Tibial nerve (tissue), 4 donors: ENCODE measurements at regions not wholly inside any gene's neighbourhood (a gene's known extent, or its start where the extent isn't known, plus 50 kb on each side); places are given as distances from the start of the nearest gene placed in this dataset.
"Not testable (repeated sequence)": the region's sequence is repeated elsewhere in the genome, so short reads cannot be mapped to it uniquely, and the experiment has no call there.

Experiments used
- DNase-seq, 2 donors: peaks; one replicate each; pipeline ENCODE4 v3.0.0-alpha.2; 2019; ENCODE audit warnings: low spot score in 2 of 2
- H3K27ac ChIP-seq, 4 donors: fragments of 200-600 bp; sonication (generic) in 3 of 4; one replicate each; pipeline ENCODE4 v1.5.1; 2017 to 2019; ENCODE audit warnings: mild to moderate bottlenecking in 1 of 4
- H3K27me3 ChIP-seq, 2 donors: fragments of 200-600 bp; sonication (generic) in 1 of 2; one replicate each; pipeline versions ENCODE4 v1.5.1 to v1.6.0; 2017 to 2019
- H3K36me3 ChIP-seq, 3 donors: fragments of 200-600 bp; sonication (generic); one replicate each; pipeline ENCODE4 v1.5.1; 2018 to 2019
- H3K4me1 ChIP-seq, 4 donors: fragments of 200-600 bp; sonication (generic) in 3 of 4; one replicate each; pipeline ENCODE4 v1.5.1; 2017 to 2019
- H3K4me3 ChIP-seq, 4 donors: fragments of 200-600 bp; sonication (generic) in 3 of 4; one replicate each; pipeline ENCODE4 v1.5.1; 2017 to 2019; ENCODE audit warnings: mild to moderate bottlenecking in 1 of 4, moderate library complexity in 1 of 4
- H3K9me3 ChIP-seq, 4 donors: fragments of 200-600 bp; sonication (generic) in 3 of 4; one replicate each; pipeline ENCODE4 v1.5.1; 2017 to 2019
- CTCF ChIP-seq, 5 experiments: fragments of 200-600 bp in 3 of 5; fragments of 450-650 bp in 2 of 5; sonication (generic) in 3 of 5; IDR thresholded peaks; one replicate each; pipeline ENCODE4 v1.5.1; 2016 to 2019; ENCODE audit warnings: antibody characterized with exemption in 5 of 5, mild to moderate bottlenecking in 3 of 5, moderate library complexity in 2 of 5
- EP300 ChIP-seq, 2 donors: sonication (generic); formaldehyde crosslinking; IDR thresholded peaks; one replicate each; pipeline ENCODE4 v1.6.1; 2017; ENCODE audit warnings: antibody characterized with exemption in 2 of 2, mild to moderate bottlenecking in 1 of 2
- POLR2A ChIP-seq, 2 donors: fragments of 450-650 bp; IDR thresholded peaks; one replicate each; pipeline ENCODE4 v1.6.1; 2017; ENCODE audit warnings: antibody characterized with exemption in 2 of 2, mild to moderate bottlenecking in 2 of 2, moderate library complexity in 2 of 2
- WGBS, 2 donors: methylation state at CpG; one replicate each; pipeline ENCODE4 v1.1.5; 2018; 5-methylcytosine and 5-hydroxymethylcytosine counted together

GRCh38 chr6:140661691-140662090 is 1287.2 kb upstream of the CITED2 start:
- no peak overlapping the region for H3K4me3 ChIP-seq
- H3K27ac ChIP-seq = no peak overlapping the region
- no peaks in the 10 kb centered on the region for H3K4me1 ChIP-seq
- TF ChIP-seq EP300 (IDR thresholded peaks at IDR 0.05) (no peak), POLR2A (IDR thresholded peaks at IDR 0.05) (no peak), CTCF (IDR thresholded peaks at IDR 0.05) (no peak)
- 48 to 60% methylated on average over 3 of the region's 3 CpGs for WGBS, 2 donors
- H3K27me3 ChIP-seq = no peaks in the 10 kb centered on the region
- H3K36me3 ChIP-seq = no peaks in the 10 kb centered on the region
- H3K9me3 ChIP-seq = peaks cover 0 to 4% (median 0%) of the 10 kb centered on the region in 4 donors
- no peak for DNase-seq

- 44 to 46% methylated on average over 2 of the region's 2 CpGs for WGBS, 2 donors
- no peak for DNase-seq
- no peaks in the 10 kb centered on the region for H3K4me1 ChIP-seq
- TF ChIP-seq CTCF (IDR thresholded peaks at IDR 0.05) = no peak
- TF ChIP-seq POLR2A (IDR thresholded peaks at IDR 0.05) = no peak
- no peak for TF ChIP-seq EP300 (IDR thresholded peaks at IDR 0.05)
- no peaks in the 10 kb centered on the region for H3K9me3 ChIP-seq
- H3K27me3 ChIP-seq = no peaks in the 10 kb centered on the region
- H3K36me3 ChIP-seq = no peaks in the 10 kb centered on the region
- H3K4me3 ChIP-seq = no peak overlapping the region
- no peak overlapping the region for H3K27ac ChIP-seq
Observed at GRCh38 chr6:140660295-140660694, 1285.8 kb upstream of the CITED2 start.

GRCh38 chr6:140653972-140654371 is 1279.5 kb upstream of the CITED2 start:
- H3K36me3 ChIP-seq = no peaks in the 10 kb centered on the region
- H3K9me3 ChIP-seq = no peaks in the 10 kb centered on the region
- TF ChIP-seq POLR2A (IDR thresholded peaks at IDR 0.05) = no peak
- no peak for TF ChIP-seq EP300 (IDR thresholded peaks at IDR 0.05)
- TF ChIP-seq CTCF (IDR thresholded peaks at IDR 0.05) = no peak
- no peaks in the 10 kb centered on the region for H3K27me3 ChIP-seq
- H3K27ac ChIP-seq = no peak overlapping the region
- H3K4me3 ChIP-seq = no peak overlapping the region
- no peaks in the 10 kb centered on the region for H3K4me1 ChIP-seq
- no peak for DNase-seq

GRCh38 chr6:140653506-140653905 is 1279.1 kb upstream of the CITED2 start:
- Histone ChIP-seq H3K9me3 (peaks cover 0 to 1% (median 0%) of the 10 kb centered on the region in 4 donors), H3K27ac (no peak overlapping the region), H3K4me1 (no peaks in the 10 kb centered on the region), H3K36me3 (no peaks in the 10 kb centered on the region), H3K27me3 (no peaks in the 10 kb centered on the region), H3K4me3 (no peak overlapping the region)
- TF ChIP-seq CTCF (IDR thresholded peaks at IDR 0.05) (no peak), EP300 (IDR thresholded peaks at IDR 0.05) (no peak), POLR2A (IDR thresholded peaks at IDR 0.05) (no peak)
- DNase-seq = no peak

- not testable (repeated sequence) for H3K4me3 ChIP-seq, H3K27ac ChIP-seq, H3K36me3 ChIP-seq, DNase-seq, H3K4me1 ChIP-seq, H3K27me3 ChIP-seq
- peaks cover 0 to 22% (median 3%) of the 10 kb centered on the region in 4 donors for H3K9me3 ChIP-seq
- WGBS, 2 donors = 95 to 97% methylated on average over 3 of the region's 3 CpGs
Observed at GRCh38 chr6:140649502-140649901, 1275.1 kb upstream of the CITED2 start.

GRCh38 chr6:140647322-140647721 is 1272.9 kb upstream of the CITED2 start:
- H3K36me3 ChIP-seq, H3K4me3 ChIP-seq, H3K27me3 ChIP-seq: not testable (repeated sequence)

More at GRCh38 chr6:140647322-140647721, 1272.9 kb upstream of the CITED2 start:
- DNase-seq, H3K27ac ChIP-seq, H3K4me1 ChIP-seq: not testable (repeated sequence)
- H3K9me3 ChIP-seq = peaks cover 0 to 22% (median 3%) of the 10 kb centered on the region in 4 donors
